ENCODE measurements at regions not wholly inside any gene's neighbourhood (a gene's known extent, or its start where the extent isn't known, plus 50 kb on each side); places are given as distances from the start of the nearest gene placed in this dataset.

DNA sequence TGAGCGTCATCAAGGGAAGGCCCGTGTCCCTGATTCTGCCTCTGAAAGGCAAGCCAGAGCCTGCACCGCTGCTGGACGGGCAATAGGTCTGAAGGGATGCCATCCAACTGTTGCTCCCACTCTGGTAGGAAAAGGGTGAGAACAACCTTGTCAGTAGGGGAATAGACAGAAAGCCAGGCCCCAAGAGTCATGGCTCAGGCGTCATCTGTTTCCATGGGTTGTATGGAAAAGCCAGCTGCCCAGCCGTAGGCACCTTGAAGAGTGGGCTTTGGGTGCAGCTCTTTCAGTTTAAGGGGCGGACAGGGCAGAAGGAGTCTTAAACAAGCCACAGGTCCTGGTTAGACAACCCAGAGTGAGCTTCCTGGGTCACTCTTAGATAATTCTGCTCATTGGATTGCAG lies 66.5 kb downstream of the RNF6 start:
- no peak overlapping the region for H3K4me3 ChIP-seq (ENCODE audit: low read depth, low read length)
- no peak for DNase-seq (ENCODE audit: low read depth)
- TF ChIP-seq, protein P1, sequence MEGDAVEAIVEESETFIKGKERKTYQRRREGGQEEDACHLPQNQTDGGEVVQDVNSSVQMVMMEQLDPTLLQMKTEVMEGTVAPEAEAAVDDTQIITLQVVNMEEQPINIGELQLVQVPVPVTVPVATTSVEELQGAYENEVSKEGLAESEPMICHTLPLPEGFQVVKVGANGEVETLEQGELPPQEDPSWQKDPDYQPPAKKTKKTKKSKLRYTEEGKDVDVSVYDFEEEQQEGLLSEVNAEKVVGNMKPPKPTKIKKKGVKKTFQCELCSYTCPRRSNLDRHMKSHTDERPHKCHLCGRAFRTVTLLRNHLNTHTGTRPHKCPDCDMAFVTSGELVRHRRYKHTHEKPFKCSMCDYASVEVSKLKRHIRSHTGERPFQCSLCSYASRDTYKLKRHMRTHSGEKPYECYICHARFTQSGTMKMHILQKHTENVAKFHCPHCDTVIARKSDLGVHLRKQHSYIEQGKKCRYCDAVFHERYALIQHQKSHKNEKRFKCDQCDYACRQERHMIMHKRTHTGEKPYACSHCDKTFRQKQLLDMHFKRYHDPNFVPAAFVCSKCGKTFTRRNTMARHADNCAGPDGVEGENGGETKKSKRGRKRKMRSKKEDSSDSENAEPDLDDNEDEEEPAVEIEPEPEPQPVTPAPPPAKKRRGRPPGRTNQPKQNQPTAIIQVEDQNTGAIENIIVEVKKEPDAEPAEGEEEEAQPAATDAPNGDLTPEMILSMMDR (IDR thresholded peaks at IDR 0.05; ENCODE audit: low read depth, low read length, missing control alignments): no peak
- in situ Hi-C loops (cut with HindIII; ENCODE audit: low sequenced_read_pairs): no loop called here

DNA sequence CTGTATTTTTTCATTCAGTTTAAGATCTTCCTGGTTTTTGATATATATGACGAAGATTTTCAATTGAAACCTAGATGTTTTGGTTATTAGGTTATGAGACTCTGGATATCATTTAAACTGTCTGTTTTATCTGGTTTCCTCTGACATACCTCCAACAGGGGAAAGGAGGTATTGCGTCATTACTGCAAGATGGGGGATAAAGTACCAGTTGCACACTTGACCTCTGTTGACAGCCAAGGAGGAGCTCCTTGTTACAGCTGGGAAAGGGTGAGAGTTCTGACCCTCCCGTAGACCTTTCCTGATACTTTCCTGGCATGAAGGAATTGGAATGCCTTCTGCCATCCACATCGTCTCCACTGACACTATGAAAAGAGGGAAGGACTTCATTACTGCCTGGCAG lies 82.0 kb upstream of the SHISA2 start:
- TF ChIP-seq, protein P1 (IDR thresholded peaks at IDR 0.05; ENCODE audit: low read depth, low read length, missing control alignments): no peak
- DNase-seq (ENCODE audit: low read depth): no peak
- in situ Hi-C loops (cut with HindIII; ENCODE audit: low sequenced_read_pairs): no loop called here
- no peak overlapping the region for H3K4me3 ChIP-seq (ENCODE audit: low read depth, low read length)

DNA sequence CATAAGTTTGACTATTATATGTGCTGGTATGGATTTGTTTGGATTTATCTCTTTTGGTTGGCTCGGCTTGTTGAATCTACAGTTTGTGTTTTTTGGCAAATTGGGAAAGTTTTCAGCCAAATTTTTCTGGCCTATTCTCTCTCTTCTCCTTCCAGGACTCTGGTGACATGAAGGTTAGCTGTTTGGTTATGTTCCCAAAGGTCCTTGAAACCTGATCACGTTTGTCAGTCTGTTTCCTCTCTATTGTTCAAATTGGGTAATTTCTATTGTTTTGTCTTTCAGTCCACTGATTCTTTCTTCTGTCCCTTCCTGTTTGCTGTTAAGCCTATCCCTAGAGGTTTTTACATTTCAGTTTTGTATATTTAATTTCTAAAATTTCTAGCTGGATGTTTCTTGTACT lies 81.5 kb upstream of the SHISA2 start:
- DNase-seq (ENCODE audit: low read depth): no peak
- in situ Hi-C loops (cut with HindIII; ENCODE audit: low sequenced_read_pairs): no loop called here
- TF ChIP-seq, protein P1 (IDR thresholded peaks at IDR 0.05; ENCODE audit: low read depth, low read length, missing control alignments): no peak
- no peak overlapping the region for H3K4me3 ChIP-seq (ENCODE audit: low read depth, low read length)

DNA sequence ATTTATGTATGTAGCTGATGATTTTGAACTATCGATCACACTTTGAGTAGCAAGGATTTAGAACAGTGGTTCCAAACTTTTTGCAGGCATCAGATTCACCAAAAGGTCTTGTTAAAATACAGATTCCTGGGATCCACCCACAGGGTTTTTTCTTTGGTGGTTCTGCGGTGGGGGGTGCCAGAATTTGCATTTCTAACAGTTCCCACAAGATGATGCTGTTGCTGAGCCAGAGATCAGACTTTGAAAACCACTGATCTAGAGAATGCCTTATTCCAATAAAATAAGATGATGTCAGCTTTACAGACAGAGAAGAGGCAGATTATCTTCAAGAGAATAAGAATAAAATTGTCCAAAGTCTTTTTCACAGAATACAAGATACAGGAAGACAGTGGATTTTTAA lies 80.9 kb upstream of the SHISA2 start:
- no peak for DNase-seq (ENCODE audit: low read depth)
- TF ChIP-seq, protein P1 (IDR thresholded peaks at IDR 0.05; ENCODE audit: low read depth, low read length, missing control alignments): peak; percentile 25
- in situ Hi-C loops (cut with HindIII; ENCODE audit: low sequenced_read_pairs): no loop called here
- no peak overlapping the region for H3K4me3 ChIP-seq (ENCODE audit: low read depth, low read length)

DNA sequence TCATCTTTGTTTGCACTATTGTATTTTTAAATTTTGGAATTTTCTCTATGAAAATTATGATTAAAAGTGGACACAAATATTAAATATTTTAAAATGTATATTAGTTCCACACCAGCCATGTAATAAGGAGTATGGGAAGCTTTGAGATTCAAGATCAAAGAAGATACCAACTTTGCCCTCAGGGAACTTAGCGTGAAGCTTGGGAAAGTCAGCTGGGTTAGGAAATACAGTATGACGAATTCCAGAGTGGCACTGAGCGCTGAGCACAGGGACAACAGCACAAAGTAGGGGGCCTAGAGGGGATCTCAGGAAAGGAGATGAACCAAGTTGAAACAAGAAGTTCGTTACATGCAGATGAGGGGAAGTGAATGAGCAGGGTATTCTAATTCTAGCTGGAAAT lies 76.9 kb upstream of the SHISA2 start:
- in situ Hi-C loops (cut with HindIII; ENCODE audit: low sequenced_read_pairs): no loop called here
- H3K4me3 ChIP-seq (ENCODE audit: low read depth, low read length): no peak overlapping the region
- TF ChIP-seq, protein P1 (IDR thresholded peaks at IDR 0.05; ENCODE audit: low read depth, low read length, missing control alignments): no peak
- DNase-seq (ENCODE audit: low read depth): no peak

DNA sequence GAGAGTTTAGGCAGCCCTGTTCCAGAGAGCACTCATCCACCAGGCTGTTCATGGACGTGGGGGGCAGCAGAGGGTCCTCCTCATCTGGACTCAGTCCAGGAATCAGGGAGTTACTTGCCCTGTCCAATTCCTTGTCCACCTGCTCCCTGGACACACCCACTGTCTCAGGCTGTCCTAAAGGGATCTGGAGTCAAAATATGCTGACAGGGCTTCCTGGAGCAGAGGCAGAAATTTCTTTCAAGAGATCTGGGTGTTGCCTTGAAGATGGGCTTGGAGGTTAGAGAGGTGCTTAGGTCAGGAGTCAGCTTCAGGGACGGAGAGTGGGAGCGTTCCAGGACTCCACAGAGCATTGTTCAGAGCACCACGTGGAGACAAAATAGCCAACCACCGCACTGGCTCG lies 65.8 kb upstream of the SHISA2 start:
- in situ Hi-C loops (cut with HindIII; ENCODE audit: low sequenced_read_pairs): no loop called here
- H3K4me3 ChIP-seq (ENCODE audit: low read depth, low read length): no peak overlapping the region
- DNase-seq (ENCODE audit: low read depth): no peak
- TF ChIP-seq, protein P1 (IDR thresholded peaks at IDR 0.05; ENCODE audit: low read depth, low read length, missing control alignments): no peak

DNA sequence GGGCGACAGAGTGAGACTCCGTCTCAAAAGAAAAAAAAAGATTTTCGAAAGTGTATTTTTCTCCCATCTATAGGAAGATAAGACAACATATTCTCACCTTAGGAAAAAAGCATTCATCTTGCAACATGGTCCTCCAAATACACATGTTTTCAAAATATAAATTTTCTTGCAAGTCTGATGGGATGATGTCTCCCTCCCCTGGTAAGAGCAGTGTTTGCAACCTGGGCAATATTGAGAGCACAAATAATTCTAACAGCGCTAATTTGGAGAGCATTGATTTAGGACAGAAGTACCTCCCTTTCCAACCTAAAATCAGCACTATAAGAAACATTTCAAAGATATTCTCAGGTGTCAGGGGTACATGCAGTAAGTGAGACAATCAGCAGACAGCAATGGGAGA lies 61.0 kb upstream of the SHISA2 start:
- in situ Hi-C loops (cut with HindIII; ENCODE audit: low sequenced_read_pairs): no loop called here
- TF ChIP-seq, protein P1 (IDR thresholded peaks at IDR 0.05; ENCODE audit: low read depth, low read length, missing control alignments): peak; percentile 34
- DNase-seq (ENCODE audit: low read depth): no peak
- H3K4me3 ChIP-seq (ENCODE audit: low read depth, low read length): no peak overlapping the region

Measured in astrocyte of the cerebellum (primary cell).